Endothelial cell of umbilical vein (primary cell): ENCODE measurements at regions not wholly inside any gene's neighbourhood (a gene's known extent, or its start where the extent isn't known, plus 50 kb on each side); places are given as distances from the start of the nearest gene placed in this dataset.
A peak's percentile ranks its signal among the peaks of the same experiment; 100 is the strongest.

ENCODE experiments used
- BruUV-seq: library from RNA; stranded (reverse); fragments of 400-500 nt; replicated peaks from 2 replicates; lab custom pipeline; 2021; lab: Mats Ljungman, UMichigan
- CTCF ChIA-PET: fragments of 300-600, 350-600 bp; sonication (Branson Sonifier 250); formaldehyde crosslinking; loops from one replicate; lab custom pipeline; 2021; ENCODE audit warnings: antibody characterized with exemption, inconsistent platforms; lab: Charles Lee
- POLR2A ChIA-PET: fragments of 300-600, 350-600 bp; sonication (Branson Sonifier 250); formaldehyde crosslinking; loops from one replicate; lab custom pipeline; 2021; ENCODE audit warnings: antibody characterized with exemption, inconsistent platforms; lab: Charles Lee
- DNase-seq: peaks from one replicate; pipeline ENCODE4 v3.0.0-alpha.2; 2011; ENCODE audit warnings: low read depth, low spot score
- FAIRE-seq: peaks from 2 replicates; lab custom pipeline; 2011; peaks lifted over from hg19 to GRCh38; lab: Jason Lieb, UNC
- H2AFZ ChIP-seq: 2 replicates; pipeline ENCODE4 v1.6.0; 2012; ENCODE audit warnings: low read depth, low read length, control low read depth, inconsistent platforms
- H3K27ac ChIP-seq: 2 replicates; pipeline ENCODE4 v1.5.1; 2011; ENCODE audit warnings: low read depth, mild to moderate bottlenecking, control low read depth, low read length, moderate library complexity; ENCODE audit not compliant: insufficient read depth
- H3K27me3 ChIP-seq, 2 experiments: 2 replicates each; pipeline versions ENCODE4 v1.6.0 to v1.6.1; 2011; ENCODE audit warnings: low read length in 2 of 2, mixed read lengths in 1 of 2; ENCODE audit not compliant: control insufficient read depth in 2 of 2, insufficient read depth in 2 of 2
- H3K36me3 ChIP-seq, 2 experiments: 2 replicates in 1 of 2; 3 replicates in 1 of 2; pipeline ENCODE4 v1.5.1; 2011; ENCODE audit warnings: low read length in 2 of 2, mild to moderate bottlenecking in 1 of 2, moderate library complexity in 1 of 2; ENCODE audit not compliant: control insufficient read depth in 2 of 2, insufficient read depth in 2 of 2; ENCODE audit errors: extremely low read depth in 1 of 2
- H3K4me1 ChIP-seq: 3 replicates; pipeline ENCODE4 v1.5.1; 2011; ENCODE audit warnings: mild to moderate bottlenecking, low read length; ENCODE audit not compliant: control insufficient read depth, insufficient read depth; ENCODE audit errors: extremely low read depth
- H3K4me2 ChIP-seq: 2 replicates; pipeline ENCODE4 v1.6.1; 2011; ENCODE audit warnings: low read length, control low read depth, mixed read lengths; ENCODE audit not compliant: insufficient read depth
- H3K4me3 ChIP-seq, 3 experiments: fragments of 200-600 bp in 1 of 3; sonication (generic), shearing (Covaris generic) in 1 of 3; replicated peaks in 1 of 3; 2 replicates each; pipeline ENCODE4 v1.5.1; 2011 to 2016; ENCODE audit warnings: control low read depth in 3 of 3, low read length in 3 of 3, mild to moderate bottlenecking in 2 of 3, inconsistent platforms in 1 of 3, low read depth in 1 of 3, moderate library complexity in 1 of 3; ENCODE audit not compliant: insufficient read depth in 1 of 3
- H3K79me2 ChIP-seq: 2 replicates; pipeline ENCODE4 v1.6.0; 2012; ENCODE audit warnings: low read length, inconsistent platforms; ENCODE audit not compliant: control insufficient read depth, insufficient read depth
- H3K9ac ChIP-seq: replicated peaks from 2 replicates; pipeline ENCODE3; 2011; ENCODE audit warnings: low read length, control low read depth; ENCODE audit not compliant: insufficient read depth; ENCODE audit errors: extremely low read depth
- H3K9me1 ChIP-seq: replicated peaks from 3 replicates; pipeline ENCODE4 v1.6.0; 2011; ENCODE audit warnings: mild to moderate bottlenecking, low read length; ENCODE audit not compliant: control insufficient read depth, insufficient read depth; ENCODE audit errors: extremely low read depth
- H3K9me3 ChIP-seq: replicated peaks from 2 replicates; pipeline ENCODE4 v1.5.1; 2012; ENCODE audit warnings: low read length, inconsistent platforms; ENCODE audit not compliant: control insufficient read depth, insufficient read depth
- H4K20me1 ChIP-seq: replicated peaks from 2 replicates; pipeline ENCODE3; 2011; ENCODE audit warnings: mild to moderate bottlenecking, low read length; ENCODE audit not compliant: control insufficient read depth, insufficient read depth; ENCODE audit errors: extremely low read depth
- EZH2 ChIP-seq: IDR thresholded peaks from 2 replicates; pipeline ENCODE4 v1.6.1; 2012; ENCODE audit warnings: borderline replicate concordance, low read depth, mild to moderate bottlenecking, moderate library complexity, low read length, inconsistent platforms; ENCODE audit not compliant: severe bottlenecking
- FOS ChIP-seq: IDR thresholded peaks from 2 replicates; pipeline ENCODE4 v1.6.1; 2011; ENCODE audit warnings: mild to moderate bottlenecking, low read length, moderate library complexity, borderline replicate concordance; ENCODE audit not compliant: insufficient read depth
- GATA2 ChIP-seq: IDR thresholded peaks from 2 replicates; pipeline ENCODE4 v1.7.0; 2011; ENCODE audit warnings: low read depth, mild to moderate bottlenecking, moderate library complexity, mixed read lengths, low read length; ENCODE audit not compliant: insufficient read length, insufficient read depth
- JUN ChIP-seq: IDR thresholded peaks from 2 replicates; pipeline ENCODE4 v1.6.1; 2011; ENCODE audit warnings: borderline replicate concordance, low read depth; ENCODE audit not compliant: insufficient read length, insufficient read depth
- MYC ChIP-seq: IDR thresholded peaks from one replicate; pipeline ENCODE4 v1.6.1; 2011; ENCODE audit warnings: mild to moderate bottlenecking, low read depth, low read length
- POLR2A ChIP-seq: IDR thresholded peaks from 2 replicates; pipeline ENCODE4 v1.6.1; 2012; ENCODE audit warnings: low read depth, mild to moderate bottlenecking, control low read depth, low read length
- POLR2AphosphoS5 ChIP-seq: IDR thresholded peaks from 2 replicates; pipeline ENCODE4 v1.6.1; 2012; ENCODE audit warnings: low read depth, mild to moderate bottlenecking, control low read depth, low read length, moderate library complexity; ENCODE audit not compliant: insufficient read depth
- dilution Hi-C: fragments of 300-500 bp; cut with MboI; formaldehyde crosslinking; loops from one replicate; pipeline ENCODE4 v1.15.0; 2019; ENCODE audit warnings: low sequenced_read_pairs; ENCODE audit not compliant: extremely low pct_ligation_motif_present
- intact Hi-C: fragments of 100-400 bp; cut with micrococcal nuclease; formaldehyde crosslinking; loops from one replicate; pipeline ENCODE4 v1.10.0; 2022
- TF ChIP-seq, protein P1 (sequence below), 2 donors: IDR thresholded peaks; 1 replicate in 1 of 2; 2 replicates in 1 of 2; pipeline ENCODE4 v1.5.1; 2011; ENCODE audit warnings: low read length in 2 of 2, mild to moderate bottlenecking in 2 of 2, moderate library complexity in 2 of 2, control low read depth in 1 of 2, inconsistent platforms in 1 of 2, low read depth in 1 of 2; ENCODE audit not compliant: insufficient read depth in 1 of 2; ENCODE audit errors: extremely low read depth in 1 of 2
- TF ChIP-seq, protein P2 (sequence below): IDR thresholded peaks from 2 replicates; pipeline ENCODE4 v1.6.1; 2011; ENCODE audit not compliant: insufficient read depth, insufficient read length

DNA sequence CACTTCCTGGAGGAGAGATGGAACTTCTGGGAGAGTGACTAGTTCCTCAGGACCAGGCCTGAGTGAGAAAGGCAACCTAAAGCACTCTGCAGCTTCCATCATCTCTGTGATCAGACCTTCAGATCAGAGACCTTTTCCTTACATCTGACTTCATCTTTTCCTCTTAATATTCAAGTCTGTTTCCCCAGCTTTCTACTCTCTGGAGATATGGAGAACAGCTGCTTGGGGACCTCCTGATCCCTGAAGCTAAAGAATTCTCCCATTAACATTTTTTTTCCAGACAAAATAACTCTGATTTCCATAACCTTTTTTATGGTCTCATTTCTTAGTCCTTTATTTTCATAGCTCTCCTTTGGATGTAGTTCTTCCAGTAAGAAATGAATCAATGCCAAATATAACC, 133.4 kb upstream of the FNDC3A start:
- Histone ChIP-seq H3K27ac (no peak overlapping the region), H3K9ac (no peak overlapping the region), H3K27me3 (no peaks in the 10 kb centered on the region), H3K9me1 (no peaks in the 10 kb centered on the region), H3K4me1 (peaks cover 8% of the 10 kb centered on the region), H4K20me1 (no peaks in the 10 kb centered on the region), H3K36me3 (no peaks in the 10 kb centered on the region), H3K4me3 (no peak overlapping the region), H3K4me2 (no peak overlapping the region), H3K9me3 (no peaks in the 10 kb centered on the region), H3K79me2 (no peaks in the 10 kb centered on the region), H2AFZ (no peak overlapping the region)
- FAIRE-seq (no peak), DNase-seq (peak; percentile 94)
- TF ChIP-seq POLR2AphosphoS5, result no peak
- TF ChIP-seq EZH2, result no peak
- no peak for TF ChIP-seq GATA2
- TF ChIP-seq, protein P1, sequence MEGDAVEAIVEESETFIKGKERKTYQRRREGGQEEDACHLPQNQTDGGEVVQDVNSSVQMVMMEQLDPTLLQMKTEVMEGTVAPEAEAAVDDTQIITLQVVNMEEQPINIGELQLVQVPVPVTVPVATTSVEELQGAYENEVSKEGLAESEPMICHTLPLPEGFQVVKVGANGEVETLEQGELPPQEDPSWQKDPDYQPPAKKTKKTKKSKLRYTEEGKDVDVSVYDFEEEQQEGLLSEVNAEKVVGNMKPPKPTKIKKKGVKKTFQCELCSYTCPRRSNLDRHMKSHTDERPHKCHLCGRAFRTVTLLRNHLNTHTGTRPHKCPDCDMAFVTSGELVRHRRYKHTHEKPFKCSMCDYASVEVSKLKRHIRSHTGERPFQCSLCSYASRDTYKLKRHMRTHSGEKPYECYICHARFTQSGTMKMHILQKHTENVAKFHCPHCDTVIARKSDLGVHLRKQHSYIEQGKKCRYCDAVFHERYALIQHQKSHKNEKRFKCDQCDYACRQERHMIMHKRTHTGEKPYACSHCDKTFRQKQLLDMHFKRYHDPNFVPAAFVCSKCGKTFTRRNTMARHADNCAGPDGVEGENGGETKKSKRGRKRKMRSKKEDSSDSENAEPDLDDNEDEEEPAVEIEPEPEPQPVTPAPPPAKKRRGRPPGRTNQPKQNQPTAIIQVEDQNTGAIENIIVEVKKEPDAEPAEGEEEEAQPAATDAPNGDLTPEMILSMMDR (IDR thresholded peaks at IDR 0.05; ENCODE audit: extremely low read depth in 1 of 2, insufficient read depth in 1 of 2, low read depth in 1 of 2, low read length in 2 of 2), result no peak
- TF ChIP-seq MYC, result no peak
- no peak for TF ChIP-seq POLR2A
- no peak for TF ChIP-seq JUN
- no peak for TF ChIP-seq FOS
- TF ChIP-seq, protein P2, sequence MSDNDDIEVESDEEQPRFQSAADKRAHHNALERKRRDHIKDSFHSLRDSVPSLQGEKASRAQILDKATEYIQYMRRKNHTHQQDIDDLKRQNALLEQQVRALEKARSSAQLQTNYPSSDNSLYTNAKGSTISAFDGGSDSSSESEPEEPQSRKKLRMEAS, result no peak
- dilution Hi-C loops (no loop called here), intact Hi-C loops (no loop called here)
- no TSS peak for BruUV-seq
- ChIA-PET POLR2A (no interaction called here), CTCF (interaction anchor here (1.5 kb wide), 1 partner anchor 11 kb away, joined by 3 read pairs; no protein-coding TSS in a partner anchor)
